ENCODE measurements at regions not wholly inside any gene's neighbourhood (a gene's known extent, or its start where the extent isn't known, plus 50 kb on each side); places are given as distances from the start of the nearest gene placed in this dataset.

- no peaks in the 10 kb centered on the region for H3K4me1 ChIP-seq (ENCODE audit: control insufficient read depth, insufficient read depth, low read length)
- 93% methylated on average over 5 of the region's 5 CpGs for WGBS (ENCODE audit: insufficient coverage)
- H3K27ac ChIP-seq (ENCODE audit: low read length) = no peak overlapping the region
- no peak for DNase-seq
- no peak for TF ChIP-seq CTCF (IDR thresholded peaks at IDR 0.05)
- ATAC-seq = no peak
- H3K36me3 Mint-ChIP-seq = no peaks in the 10 kb centered on the region
- no peak overlapping the region for H3K4me3 Mint-ChIP-seq
- H3K27me3 ChIP-seq (ENCODE audit: control insufficient read depth, insufficient read depth, low read length) = no peaks in the 10 kb centered on the region
- no peaks in the 10 kb centered on the region for H3K9me3 ChIP-seq (ENCODE audit: control insufficient read depth, insufficient read depth, low read length)
- no peak overlapping the region for H3K4me3 ChIP-seq (ENCODE audit: low read length)
- H3K4me1 Mint-ChIP-seq = no peaks in the 10 kb centered on the region
- intact Hi-C loops (cut with micrococcal nuclease) = no loop called here
- peaks cover 0 to 9% of the 10 kb centered on the region in 2 donors for H3K27me3 Mint-ChIP-seq (ENCODE audit: low read depth in 2 of 2)
- no peak overlapping the region for H3K27ac Mint-ChIP-seq
- H3K9me3 Mint-ChIP-seq = peaks cover 2 to 3% of the 10 kb centered on the region in 2 donors
- H3K36me3 ChIP-seq (ENCODE audit: control insufficient read depth, insufficient read depth, low read length) = no peaks in the 10 kb centered on the region
These were observed 599.9 kb upstream of the ZNF608 start for GRCh38 chr5:125346316-125346715.

- H3K9me3 Mint-ChIP-seq = no peaks in the 10 kb centered on the region
- WGBS (ENCODE audit: insufficient coverage) = 95% methylated on average over 11 of the region's 11 CpGs
- H3K27ac Mint-ChIP-seq = no peak overlapping the region
- no peak for ATAC-seq
- no peaks in the 10 kb centered on the region for H3K4me1 Mint-ChIP-seq
- no peak overlapping the region for H3K4me3 Mint-ChIP-seq
- no peak overlapping the region for H3K27ac ChIP-seq (ENCODE audit: low read length)
- no peaks in the 10 kb centered on the region for H3K4me1 ChIP-seq (ENCODE audit: control insufficient read depth, insufficient read depth, low read length)
- H3K4me3 ChIP-seq (ENCODE audit: low read length) = no peak overlapping the region
- H3K27me3 ChIP-seq (ENCODE audit: control insufficient read depth, insufficient read depth, low read length) = no peaks in the 10 kb centered on the region
- DNase-seq = no peak
- intact Hi-C loops (cut with micrococcal nuclease) = no loop called here
- no peaks in the 10 kb centered on the region for H3K36me3 ChIP-seq (ENCODE audit: control insufficient read depth, insufficient read depth, low read length)
- no peaks in the 10 kb centered on the region for H3K9me3 ChIP-seq (ENCODE audit: control insufficient read depth, insufficient read depth, low read length)
- TF ChIP-seq CTCF (IDR thresholded peaks at IDR 0.05) = no peak
- no peaks in the 10 kb centered on the region for H3K36me3 Mint-ChIP-seq
- H3K27me3 Mint-ChIP-seq (ENCODE audit: low read depth in 2 of 2) = peaks cover 0 to 9% of the 10 kb centered on the region in 2 donors
These were observed 601.8 kb upstream of the ZNF608 start for GRCh38 chr5:125348221-125348692.

GRCh38 chr5:125348936-125349831, 602.7 kb upstream of the ZNF608 start:
- Mint-ChIP-seq H3K4me3 (no peak overlapping the region), H3K4me1 (no peaks in the 10 kb centered on the region), H3K27ac (no peak overlapping the region), H3K27me3 (ENCODE audit: low read depth in 2 of 2) (peaks cover 0 to 9% of the 10 kb centered on the region in 2 donors), H3K9me3 (no peaks in the 10 kb centered on the region), H3K36me3 (no peaks in the 10 kb centered on the region)
- no peaks in the 10 kb centered on the region for H3K27me3 ChIP-seq (ENCODE audit: control insufficient read depth, insufficient read depth, low read length)
- no peaks in the 10 kb centered on the region for H3K4me1 ChIP-seq (ENCODE audit: control insufficient read depth, insufficient read depth, low read length)
- whole genome bisulfite sequencing (ENCODE audit: insufficient coverage) = 86% methylated on average over 8 of the region's 9 CpGs
- no peak for DNase-seq
- TF ChIP-seq CTCF (IDR thresholded peaks at IDR 0.05) = no peak
- no peaks in the 10 kb centered on the region for H3K9me3 ChIP-seq (ENCODE audit: control insufficient read depth, insufficient read depth, low read length)
- H3K27ac ChIP-seq (ENCODE audit: low read length) = no peak overlapping the region
- no peak for ATAC-seq
- intact Hi-C loops (cut with micrococcal nuclease) = no loop called here
- no peak overlapping the region for H3K4me3 ChIP-seq (ENCODE audit: low read length)
- H3K36me3 ChIP-seq (ENCODE audit: control insufficient read depth, insufficient read depth, low read length) = no peaks in the 10 kb centered on the region

Measured in natural killer cell (primary cell).